ENCODE measurements at regions not wholly inside any gene's neighbourhood (a gene's known extent, or its start where the extent isn't known, plus 50 kb on each side); places are given as distances from the start of the nearest gene placed in this dataset.

DNA sequence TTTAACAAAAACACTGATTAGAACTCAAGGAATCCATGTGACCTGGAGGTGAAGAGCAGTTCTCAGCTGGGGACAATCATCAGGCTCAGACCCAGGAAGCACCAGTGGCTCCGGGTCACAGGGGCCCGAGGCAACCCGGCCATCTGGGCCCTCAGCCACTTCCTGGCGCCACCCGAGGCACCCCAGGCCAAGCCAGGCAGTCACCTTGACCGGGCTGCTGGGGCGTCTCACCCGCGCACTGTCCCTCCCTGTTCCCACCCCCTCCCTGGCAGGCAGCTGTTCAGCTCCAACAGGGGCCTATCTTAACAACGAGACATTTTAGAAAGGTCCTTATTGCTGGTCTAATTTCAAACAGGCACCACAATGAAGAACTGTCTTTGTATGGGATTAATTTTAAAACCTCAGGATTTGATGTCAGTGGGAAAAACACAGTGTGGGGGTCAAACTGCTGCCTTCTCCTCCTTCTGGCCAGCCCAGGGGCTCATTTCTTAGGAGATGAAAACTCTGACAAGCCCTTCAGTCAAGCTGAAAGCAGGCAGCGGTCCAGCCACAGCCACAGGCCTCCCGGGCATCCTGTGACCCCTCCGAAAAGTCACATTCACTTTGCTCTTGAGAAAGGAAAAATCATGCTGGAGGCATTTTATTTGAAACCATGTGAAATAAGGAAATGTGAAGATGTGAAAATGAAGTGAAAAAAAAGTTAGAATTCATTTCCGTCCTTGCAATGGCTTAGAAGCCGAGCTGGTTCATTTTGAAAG lies 83.3 kb downstream of the KCTD15 start:
- Histone ChIP-seq H3K4me2 (ENCODE audit: low read length) (no peak overlapping the region), H3K79me2 (ENCODE audit: control insufficient read depth, insufficient read depth, low read length) (no peaks in the 10 kb centered on the region), H2BK5ac (ENCODE audit: low read length) (no peak overlapping the region), H3K9ac (ENCODE audit: low read length) (no peak overlapping the region), H4K5ac (ENCODE audit: low read length) (no peak overlapping the region), H3K79me1 (ENCODE audit: low read length) (no peaks in the 10 kb centered on the region), H3K23ac (ENCODE audit: low read length) (no peak overlapping the region), H3K4me1 (ENCODE audit: control insufficient read depth, low read depth, low read length) (peaks cover 7% of the 10 kb centered on the region), H3K18ac (ENCODE audit: low read length) (peak overlapping the region; percentile 16), H3K56ac (ENCODE audit: low read length) (no peak overlapping the region), H2AK5ac (ENCODE audit: low read length) (no peak overlapping the region), H3K27ac (ENCODE audit: low read depth, low read length) (no peak overlapping the region), H3K27me3 (ENCODE audit: insufficient read depth, low read length, poor library complexity) (no peaks in the 10 kb centered on the region), H2BK15ac (replicated peaks; ENCODE audit: low read depth) (no peak overlapping the region), H3K4me3 (ENCODE audit: low read length) (no peak overlapping the region), H3K36me3 (ENCODE audit: control insufficient read depth, insufficient read depth, low read length) (no peaks in the 10 kb centered on the region), H4K8ac (ENCODE audit: low read depth, low read length) (no peak overlapping the region), H2BK120ac (ENCODE audit: low read depth, low read length) (no peak overlapping the region), H3K4ac (ENCODE audit: low read depth, low read length) (no peak overlapping the region)
- WGBS (ENCODE audit: extremely low coverage, insufficient coverage, low lambda C conversion rate): no CpG with 5 or more reads among the region's 15 CpGs
- no peak for DNase-seq

DNA sequence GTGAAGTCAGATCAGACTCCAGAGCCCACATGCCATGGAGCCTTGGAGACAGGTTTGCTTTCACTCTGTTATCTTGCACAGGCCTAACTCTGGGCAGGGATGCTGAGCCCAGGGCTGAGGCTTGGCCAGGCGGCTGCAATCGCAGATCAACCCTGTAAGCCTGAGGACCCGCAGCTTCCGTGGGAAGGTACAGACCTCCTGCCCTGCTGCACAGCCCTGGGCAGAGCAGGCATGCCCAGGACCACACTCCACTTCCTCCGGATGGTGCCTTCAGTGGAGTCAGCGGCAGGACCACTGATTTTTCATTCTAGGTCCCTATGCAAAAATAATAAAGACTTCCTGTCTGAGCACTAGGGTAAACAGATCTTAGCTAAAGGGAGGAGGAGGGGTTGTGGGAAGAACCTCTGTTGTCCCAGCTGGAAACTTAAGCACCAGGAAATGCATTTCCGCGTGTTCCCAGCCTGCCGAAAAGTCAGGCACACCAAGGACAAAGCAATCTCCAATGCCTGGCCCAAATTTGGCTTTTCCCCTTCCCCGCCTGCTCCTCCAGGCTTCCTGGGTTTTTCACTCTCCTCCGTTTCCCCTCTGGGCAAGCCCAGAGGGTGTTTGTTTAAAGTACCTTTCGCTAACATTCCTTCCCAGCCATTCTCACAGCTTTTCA lies 87.3 kb downstream of the KCTD15 start:
- peak; percentile 86 for DNase-seq

DNA sequence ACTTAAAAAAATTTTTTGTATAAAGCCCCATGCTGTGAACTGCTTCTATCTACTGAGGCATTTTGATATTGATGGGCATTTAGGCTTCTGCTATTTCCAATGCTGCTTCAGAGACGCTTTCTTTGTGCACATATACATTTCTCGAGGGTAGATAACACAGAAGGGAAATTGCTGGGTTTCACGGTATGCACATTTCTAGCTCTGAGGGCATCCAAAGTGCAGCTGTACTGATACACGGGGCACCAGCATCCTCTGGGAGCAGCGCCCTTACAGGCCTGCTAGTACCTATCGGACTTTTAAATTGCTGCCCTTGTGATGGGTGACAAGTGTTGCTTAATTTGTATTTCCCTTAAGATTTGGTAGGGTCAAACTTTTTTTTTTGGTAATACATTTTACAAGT lies 88.6 kb downstream of the KCTD15 start:
- no peaks in the 10 kb centered on the region for H3K36me3 ChIP-seq (ENCODE audit: control insufficient read depth, insufficient read depth, low read length)
- no peak overlapping the region for H4K8ac ChIP-seq (ENCODE audit: low read depth, low read length)
- H4K5ac ChIP-seq (ENCODE audit: low read length): no peak overlapping the region
- H3K79me1 ChIP-seq (ENCODE audit: low read length): no peaks in the 10 kb centered on the region
- no peak overlapping the region for H3K18ac ChIP-seq (ENCODE audit: low read length)
- peaks cover 7% of the 10 kb centered on the region for H3K4me1 ChIP-seq (ENCODE audit: control insufficient read depth, low read depth, low read length)
- no peak overlapping the region for H3K4ac ChIP-seq (ENCODE audit: low read depth, low read length)
- no peak overlapping the region for H3K27ac ChIP-seq (ENCODE audit: low read depth, low read length)
- H3K4me2 ChIP-seq (ENCODE audit: low read length): no peak overlapping the region
- H2BK15ac ChIP-seq (replicated peaks; ENCODE audit: low read depth): no peak overlapping the region
- H3K4me3 ChIP-seq (ENCODE audit: low read length): no peak overlapping the region
- no peaks in the 10 kb centered on the region for H3K27me3 ChIP-seq (ENCODE audit: insufficient read depth, low read length, poor library complexity)
- H3K56ac ChIP-seq (ENCODE audit: low read length): no peak overlapping the region
- no peak overlapping the region for H2AK5ac ChIP-seq (ENCODE audit: low read length)
- no peaks in the 10 kb centered on the region for H3K79me2 ChIP-seq (ENCODE audit: control insufficient read depth, insufficient read depth, low read length)
- no peak overlapping the region for H3K9ac ChIP-seq (ENCODE audit: low read length)
- no peak overlapping the region for H2BK5ac ChIP-seq (ENCODE audit: low read length)
- no peak for DNase-seq
- no peak overlapping the region for H3K23ac ChIP-seq (ENCODE audit: low read length)
- no peak overlapping the region for H2BK120ac ChIP-seq (ENCODE audit: low read depth, low read length)
- no CpG with 5 or more reads among the region's 6 CpGs for WGBS (ENCODE audit: extremely low coverage, insufficient coverage, low lambda C conversion rate)

More for the DNA sequence above, 87.3 kb downstream of the KCTD15 start:
- Histone ChIP-seq H3K27ac (ENCODE audit: low read depth, low read length) (peak overlapping the region; percentile 39), H3K4me3 (ENCODE audit: low read length) (no peak overlapping the region), H4K8ac (ENCODE audit: low read depth, low read length) (no peak overlapping the region), H3K4me1 (ENCODE audit: control insufficient read depth, low read depth, low read length) (peaks cover 7% of the 10 kb centered on the region), H3K56ac (ENCODE audit: low read length) (peak overlapping the region; percentile 83), H3K4me2 (ENCODE audit: low read length) (peak overlapping the region; percentile 29), H3K18ac (ENCODE audit: low read length) (no peak overlapping the region), H3K79me2 (ENCODE audit: control insufficient read depth, insufficient read depth, low read length) (no peaks in the 10 kb centered on the region), H3K4ac (ENCODE audit: low read depth, low read length) (no peak overlapping the region), H2AK5ac (ENCODE audit: low read length) (no peak overlapping the region), H3K79me1 (ENCODE audit: low read length) (no peaks in the 10 kb centered on the region), H3K23ac (ENCODE audit: low read length) (no peak overlapping the region), H3K9ac (ENCODE audit: low read length) (peak overlapping the region; percentile 48), H2BK120ac (ENCODE audit: low read depth, low read length) (no peak overlapping the region), H2BK5ac (ENCODE audit: low read length) (peak overlapping the region; percentile 65), H2BK15ac (replicated peaks; ENCODE audit: low read depth) (no peak overlapping the region), H3K27me3 (ENCODE audit: insufficient read depth, low read length, poor library complexity) (no peaks in the 10 kb centered on the region), H4K5ac (ENCODE audit: low read length) (no peak overlapping the region), H3K36me3 (ENCODE audit: control insufficient read depth, insufficient read depth, low read length) (no peaks in the 10 kb centered on the region)
- WGBS (ENCODE audit: extremely low coverage, insufficient coverage, low lambda C conversion rate): no CpG with 5 or more reads among the region's 12 CpGs

DNA sequence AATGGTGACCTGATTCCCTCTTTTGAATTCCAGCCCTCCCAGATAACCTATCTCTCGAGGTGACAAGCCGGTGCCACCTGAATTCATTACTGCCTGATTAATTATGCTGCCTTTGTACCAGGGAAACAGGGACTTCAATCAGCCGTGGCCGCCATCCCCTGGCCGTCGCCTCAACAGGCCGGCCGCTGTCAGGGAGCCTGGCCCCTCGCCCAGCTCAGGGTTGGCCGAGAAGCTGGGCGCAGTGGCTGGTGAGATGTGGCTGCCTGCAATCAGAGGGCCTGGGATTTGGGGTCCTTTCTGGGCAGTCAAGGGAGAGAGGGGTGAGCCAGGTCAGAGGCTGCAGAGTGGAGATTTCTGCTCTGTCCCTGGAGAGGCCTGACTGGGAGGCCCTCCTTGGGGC lies 91.2 kb downstream of the KCTD15 start:
- H4K8ac ChIP-seq (ENCODE audit: low read depth, low read length): no peak overlapping the region
- WGBS (ENCODE audit: extremely low coverage, insufficient coverage, low lambda C conversion rate): no CpG with 5 or more reads among the region's 11 CpGs
- H3K36me3 ChIP-seq (ENCODE audit: control insufficient read depth, insufficient read depth, low read length): no peaks in the 10 kb centered on the region
- H3K9ac ChIP-seq (ENCODE audit: low read length): no peak overlapping the region
- no peak overlapping the region for H2BK120ac ChIP-seq (ENCODE audit: low read depth, low read length)
- H3K23ac ChIP-seq (ENCODE audit: low read length): no peak overlapping the region
- no peak overlapping the region for H3K18ac ChIP-seq (ENCODE audit: low read length)
- H3K79me1 ChIP-seq (ENCODE audit: low read length): no peaks in the 10 kb centered on the region
- no peak overlapping the region for H2AK5ac ChIP-seq (ENCODE audit: low read length)
- H3K4me2 ChIP-seq (ENCODE audit: low read length): no peak overlapping the region
- no peak overlapping the region for H2BK5ac ChIP-seq (ENCODE audit: low read length)
- no peak overlapping the region for H4K5ac ChIP-seq (ENCODE audit: low read length)
- no peak overlapping the region for H2BK15ac ChIP-seq (replicated peaks; ENCODE audit: low read depth)
- no peak overlapping the region for H3K27ac ChIP-seq (ENCODE audit: low read depth, low read length)
- no peaks in the 10 kb centered on the region for H3K79me2 ChIP-seq (ENCODE audit: control insufficient read depth, insufficient read depth, low read length)
- no peak overlapping the region for H3K4ac ChIP-seq (ENCODE audit: low read depth, low read length)
- peaks cover 7% of the 10 kb centered on the region for H3K4me1 ChIP-seq (ENCODE audit: control insufficient read depth, low read depth, low read length)
- no peak for DNase-seq
- H3K56ac ChIP-seq (ENCODE audit: low read length): no peak overlapping the region
- no peaks in the 10 kb centered on the region for H3K27me3 ChIP-seq (ENCODE audit: insufficient read depth, low read length, poor library complexity)
- no peak overlapping the region for H3K4me3 ChIP-seq (ENCODE audit: low read length)

DNA sequence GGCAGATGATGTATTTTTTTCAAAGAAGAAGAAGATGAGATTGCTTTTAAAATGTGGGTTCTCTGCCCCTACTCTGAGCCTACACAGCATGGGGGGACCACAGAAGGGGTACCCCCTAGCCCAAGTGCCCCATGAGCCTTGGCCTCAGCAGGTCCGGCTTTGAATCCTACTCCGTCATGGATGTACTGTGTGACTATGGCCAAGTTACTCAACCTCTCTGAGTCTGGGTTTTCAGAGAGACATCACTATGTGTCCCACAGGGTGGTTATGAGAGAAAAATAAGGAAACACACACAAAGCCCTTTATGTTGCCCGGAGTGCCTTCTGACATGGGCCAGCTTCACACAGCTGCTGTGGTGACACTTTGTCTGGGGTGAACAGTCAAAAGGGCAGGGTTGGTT lies 92.0 kb downstream of the KCTD15 start:
- Histone ChIP-seq H3K18ac (ENCODE audit: low read length) (no peak overlapping the region), H3K56ac (ENCODE audit: low read length) (no peak overlapping the region), H4K5ac (ENCODE audit: low read length) (no peak overlapping the region), H3K27ac (ENCODE audit: low read depth, low read length) (no peak overlapping the region), H3K36me3 (ENCODE audit: control insufficient read depth, insufficient read depth, low read length) (no peaks in the 10 kb centered on the region), H3K4me3 (ENCODE audit: low read length) (no peak overlapping the region), H3K9ac (ENCODE audit: low read length) (no peak overlapping the region), H3K4me1 (ENCODE audit: control insufficient read depth, low read depth, low read length) (peaks cover 5% of the 10 kb centered on the region), H2BK15ac (replicated peaks; ENCODE audit: low read depth) (no peak overlapping the region), H3K27me3 (ENCODE audit: insufficient read depth, low read length, poor library complexity) (no peaks in the 10 kb centered on the region), H2BK120ac (ENCODE audit: low read depth, low read length) (no peak overlapping the region), H2BK5ac (ENCODE audit: low read length) (no peak overlapping the region), H3K79me1 (ENCODE audit: low read length) (no peaks in the 10 kb centered on the region), H3K23ac (ENCODE audit: low read length) (no peak overlapping the region), H3K4me2 (ENCODE audit: low read length) (no peak overlapping the region), H3K79me2 (ENCODE audit: control insufficient read depth, insufficient read depth, low read length) (no peaks in the 10 kb centered on the region), H4K8ac (ENCODE audit: low read depth, low read length) (no peak overlapping the region), H2AK5ac (ENCODE audit: low read length) (no peak overlapping the region), H3K4ac (ENCODE audit: low read depth, low read length) (no peak overlapping the region)
- no CpG with 5 or more reads among the region's 3 CpGs for WGBS (ENCODE audit: extremely low coverage, insufficient coverage, low lambda C conversion rate)
- no peak for DNase-seq
